HepG2 (cell line): ENCODE measurements at regions not wholly inside any gene's neighbourhood (a gene's known extent, or its start where the extent isn't known, plus 50 kb on each side); places are given as distances from the start of the nearest gene placed in this dataset.

Experiments
- ETV5 ChIP-seq: IDR thresholded peaks from 2 replicates; pipeline ENCODE4 v1.6.1; 2018; ENCODE audit warnings: missing biosample characterization, missing genetic modification reagents, inconsistent platforms, borderline replicate concordance
- FOSL2 ChIP-seq: sonication (generic); formaldehyde crosslinking; IDR thresholded peaks from 2 replicates; pipeline ENCODE4 v1.4.0; 2020; ENCODE audit warnings: missing genetic modification reagents
- FOXA3 ChIP-seq: IDR thresholded peaks from 2 replicates; pipeline ENCODE4 v1.6.1; 2016; ENCODE audit warnings: missing genetic modification reagents, missing compliant biosample characterization
- GABPA ChIP-seq, 2 experiments: IDR thresholded peaks; 2 replicates each; pipeline ENCODE4 v1.6.1; 2011 to 2016; ENCODE audit warnings: low read depth in 2 of 2, low read length in 1 of 2, missing biosample characterization in 1 of 2, missing genetic modification characterization in 1 of 2
- GABPB1 ChIP-seq: IDR thresholded peaks from 2 replicates; pipeline ENCODE4 v1.6.1; 2016; ENCODE audit warnings: mild to moderate bottlenecking, missing genetic modification reagents, moderate library complexity, missing compliant biosample characterization
- GTF2F1 ChIP-seq: fragments of 150-350 bp; IDR thresholded peaks from 2 replicates; pipeline ENCODE4 v1.6.1; 2014; ENCODE audit warnings: low read length
- HMG20A ChIP-seq: IDR thresholded peaks from 2 replicates; pipeline ENCODE4 v1.6.1; 2016; ENCODE audit warnings: borderline replicate concordance
- KDM5A ChIP-seq: fragments of 200-600 bp; sonication (generic); IDR thresholded peaks from 2 replicates; pipeline ENCODE4 v1.7.0; 2018; ENCODE audit warnings: antibody characterized with exemption, mild to moderate bottlenecking, low read length, borderline replicate concordance
- KLF16 ChIP-seq, 2 experiments: sonication (generic) in 1 of 2; formaldehyde crosslinking in 1 of 2; IDR thresholded peaks; 2 replicates each; pipeline versions ENCODE4 v1.6.1 to v1.8.0; 2016 to 2023; ENCODE audit warnings: missing genetic modification reagents in 2 of 2, missing compliant biosample characterization in 1 of 2
- NCOA5 ChIP-seq: sonication (generic); formaldehyde crosslinking; IDR thresholded peaks from 2 replicates; pipeline ENCODE4 v1.4.0; 2020; ENCODE audit warnings: missing genetic modification reagents
- PITX1 ChIP-seq: sonication (generic); formaldehyde crosslinking; IDR thresholded peaks from 2 replicates; pipeline ENCODE4 v1.5.1; 2020; ENCODE audit warnings: mild to moderate bottlenecking, missing genetic modification reagents
- RARA ChIP-seq: IDR thresholded peaks from 2 replicates; pipeline ENCODE4 v1.6.1; 2016; ENCODE audit warnings: missing genetic modification reagents, missing compliant biosample characterization
- RXRB ChIP-seq: IDR thresholded peaks from 2 replicates; pipeline ENCODE4 v1.6.1; 2016; ENCODE audit warnings: borderline replicate concordance, missing genetic modification reagents, missing compliant biosample characterization
- ZNF207 ChIP-seq: fragments of 450-650 bp; IDR thresholded peaks from 2 replicates; pipeline ENCODE4 v1.6.1; 2016; ENCODE audit warnings: antibody characterized with exemption, borderline replicate concordance
- ZNF644 ChIP-seq: IDR thresholded peaks from 2 replicates; pipeline ENCODE4 v1.6.1; 2016; ENCODE audit warnings: low read depth
- ZNF674 ChIP-seq: sonication (generic); formaldehyde crosslinking; IDR thresholded peaks from 2 replicates; pipeline ENCODE4 v1.5.0; 2020; ENCODE audit warnings: low read depth, mild to moderate bottlenecking, missing genetic modification reagents
- ZNF709 ChIP-seq: sonication (generic); formaldehyde crosslinking; IDR thresholded peaks from 2 replicates; pipeline ENCODE4 v1.5.0; 2020; ENCODE audit warnings: mild to moderate bottlenecking, missing genetic modification reagents
- ZNF749 ChIP-seq: sonication (generic); formaldehyde crosslinking; IDR thresholded peaks from 2 replicates; pipeline ENCODE4 v1.8.0; 2022; ENCODE audit warnings: mild to moderate bottlenecking, missing genetic modification reagents, moderate library complexity, borderline replicate concordance
- ZSCAN30 ChIP-seq: sonication (generic); formaldehyde crosslinking; IDR thresholded peaks from 2 replicates; pipeline ENCODE4 v1.5.0; 2020; ENCODE audit warnings: mild to moderate bottlenecking, missing genetic modification reagents
- TF ChIP-seq, protein P1 (sequence below): IDR thresholded peaks from 2 replicates; pipeline ENCODE4 v1.6.1; 2016; ENCODE audit warnings: low read depth
- TF ChIP-seq, protein P2 (sequence below): sonication (generic); formaldehyde crosslinking; IDR thresholded peaks from 2 replicates; pipeline ENCODE4 v1.4.0; 2020; ENCODE audit warnings: missing genetic modification reagents
- TF ChIP-seq, protein P3 (sequence below): sonication (generic); formaldehyde crosslinking; IDR thresholded peaks from 2 replicates; pipeline ENCODE4 v1.4.0; 2020; ENCODE audit warnings: missing genetic modification reagents, borderline replicate concordance
- TF ChIP-seq, protein P4 (sequence below): sonication (generic); formaldehyde crosslinking; IDR thresholded peaks from 2 replicates; pipeline ENCODE4 v1.8.0; 2022; ENCODE audit warnings: mild to moderate bottlenecking, missing genetic modification reagents
- TF ChIP-seq, protein P5 (sequence below): IDR thresholded peaks from 2 replicates; pipeline ENCODE4 v1.6.1; 2012; ENCODE audit warnings: inconsistent platforms

DNA sequence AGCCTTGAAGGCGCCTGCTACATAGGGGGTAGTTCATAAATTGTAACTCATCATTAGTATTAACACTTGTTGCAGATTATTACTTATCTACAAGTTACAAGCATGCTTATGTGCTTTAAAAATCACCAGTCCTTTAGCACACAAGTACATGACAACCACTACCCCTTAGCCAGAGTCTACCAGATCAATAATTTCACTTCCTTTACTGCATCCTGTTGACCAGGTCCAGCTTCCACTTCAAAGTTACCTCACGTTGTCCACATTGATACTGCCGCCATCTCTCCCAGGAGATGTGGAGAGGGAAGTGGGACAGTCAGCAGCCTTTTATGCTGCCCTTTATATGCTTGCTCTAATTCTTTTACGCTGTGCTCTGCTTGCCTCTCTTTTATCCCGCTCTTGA lies 231.3 kb upstream of the CXXC4 start (continued):
- TF ChIP-seq, protein P1, sequence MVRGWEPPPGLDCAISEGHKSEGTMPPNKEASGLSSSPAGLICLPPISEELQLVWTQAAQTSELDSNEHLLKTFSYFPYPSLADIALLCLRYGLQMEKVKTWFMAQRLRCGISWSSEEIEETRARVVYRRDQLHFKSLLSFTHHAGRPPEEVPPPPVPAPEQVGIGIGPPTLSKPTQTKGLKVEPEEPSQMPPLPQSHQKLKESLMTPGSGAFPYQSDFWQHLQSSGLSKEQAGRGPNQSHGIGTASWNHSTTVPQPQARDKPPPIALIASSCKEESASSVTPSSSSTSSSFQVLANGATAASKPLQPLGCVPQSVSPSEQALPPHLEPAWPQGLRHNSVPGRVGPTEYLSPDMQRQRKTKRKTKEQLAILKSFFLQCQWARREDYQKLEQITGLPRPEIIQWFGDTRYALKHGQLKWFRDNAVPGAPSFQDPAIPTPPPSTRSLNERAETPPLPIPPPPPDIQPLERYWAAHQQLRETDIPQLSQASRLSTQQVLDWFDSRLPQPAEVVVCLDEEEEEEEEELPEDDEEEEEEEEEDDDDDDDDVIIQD = peak; percentile 52; the same call in 1 of the 2 replicates
- TF ChIP-seq ZNF674 (CRISPR knock-in tag) (no peak), RXRB (peak; percentile 24; the same call in 1 of the 2 replicates), ZNF207 (no peak), ZNF749 (CRISPR knock-in tag) (no peak), KDM5A (no peak), ZSCAN30 (CRISPR knock-in tag) (no peak), GTF2F1 (no peak), HMG20A (CRISPR knock-in tag) (peak; percentile 26; the same call in 1 of the 2 replicates), ZNF644 (CRISPR knock-in tag) (peak; percentile 64; the same call in 1 of the 2 replicates), ZNF709 (CRISPR knock-in tag) (no peak), FOXA3 (CRISPR knock-in tag) (peak; percentile 55; the same call in 1 of the 2 replicates), NCOA5 (CRISPR knock-in tag) (no peak), GABPA (IDR thresholded peaks at IDR 0.05; ENCODE audit: low read depth, low read length) (no peak), GABPA (CRISPR knock-in tag; IDR thresholded peaks at IDR 0.05; ENCODE audit: low read depth) (peak; percentile 79), GABPB1 (CRISPR knock-in tag) (peak; percentile 40; the same call in 1 of the 2 replicates), ETV5 (CRISPR knock-in tag) (peak; percentile 91; the same call in 1 of the 2 replicates), KLF16 (CRISPR knock-in tag; IDR thresholded peaks at IDR 0.05) (0 out of 4 replicates have a peak, but pooled peaks of 1 of the 2 experiments have one; percentile 23), PITX1 (no peak), RARA (CRISPR knock-in tag) (peak; percentile 64; the same call in 1 of the 2 replicates), FOSL2 (0 out of 2 replicates have a peak, but pooled peaks have one; percentile 14)
- TF ChIP-seq, protein P2, sequence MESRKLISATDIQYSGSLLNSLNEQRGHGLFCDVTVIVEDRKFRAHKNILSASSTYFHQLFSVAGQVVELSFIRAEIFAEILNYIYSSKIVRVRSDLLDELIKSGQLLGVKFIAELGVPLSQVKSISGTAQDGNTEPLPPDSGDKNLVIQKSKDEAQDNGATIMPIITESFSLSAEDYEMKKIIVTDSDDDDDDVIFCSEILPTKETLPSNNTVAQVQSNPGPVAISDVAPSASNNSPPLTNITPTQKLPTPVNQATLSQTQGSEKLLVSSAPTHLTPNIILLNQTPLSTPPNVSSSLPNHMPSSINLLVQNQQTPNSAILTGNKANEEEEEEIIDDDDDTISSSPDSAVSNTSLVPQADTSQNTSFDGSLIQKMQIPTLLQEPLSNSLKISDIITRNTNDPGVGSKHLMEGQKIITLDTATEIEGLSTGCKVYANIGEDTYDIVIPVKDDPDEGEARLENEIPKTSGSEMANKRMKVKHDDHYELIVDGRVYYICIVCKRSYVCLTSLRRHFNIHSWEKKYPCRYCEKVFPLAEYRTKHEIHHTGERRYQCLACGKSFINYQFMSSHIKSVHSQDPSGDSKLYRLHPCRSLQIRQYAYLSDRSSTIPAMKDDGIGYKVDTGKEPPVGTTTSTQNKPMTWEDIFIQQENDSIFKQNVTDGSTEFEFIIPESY (CRISPR knock-in tag) = peak; percentile 37; the same call in 1 of the 2 replicates
- TF ChIP-seq, protein P3, sequence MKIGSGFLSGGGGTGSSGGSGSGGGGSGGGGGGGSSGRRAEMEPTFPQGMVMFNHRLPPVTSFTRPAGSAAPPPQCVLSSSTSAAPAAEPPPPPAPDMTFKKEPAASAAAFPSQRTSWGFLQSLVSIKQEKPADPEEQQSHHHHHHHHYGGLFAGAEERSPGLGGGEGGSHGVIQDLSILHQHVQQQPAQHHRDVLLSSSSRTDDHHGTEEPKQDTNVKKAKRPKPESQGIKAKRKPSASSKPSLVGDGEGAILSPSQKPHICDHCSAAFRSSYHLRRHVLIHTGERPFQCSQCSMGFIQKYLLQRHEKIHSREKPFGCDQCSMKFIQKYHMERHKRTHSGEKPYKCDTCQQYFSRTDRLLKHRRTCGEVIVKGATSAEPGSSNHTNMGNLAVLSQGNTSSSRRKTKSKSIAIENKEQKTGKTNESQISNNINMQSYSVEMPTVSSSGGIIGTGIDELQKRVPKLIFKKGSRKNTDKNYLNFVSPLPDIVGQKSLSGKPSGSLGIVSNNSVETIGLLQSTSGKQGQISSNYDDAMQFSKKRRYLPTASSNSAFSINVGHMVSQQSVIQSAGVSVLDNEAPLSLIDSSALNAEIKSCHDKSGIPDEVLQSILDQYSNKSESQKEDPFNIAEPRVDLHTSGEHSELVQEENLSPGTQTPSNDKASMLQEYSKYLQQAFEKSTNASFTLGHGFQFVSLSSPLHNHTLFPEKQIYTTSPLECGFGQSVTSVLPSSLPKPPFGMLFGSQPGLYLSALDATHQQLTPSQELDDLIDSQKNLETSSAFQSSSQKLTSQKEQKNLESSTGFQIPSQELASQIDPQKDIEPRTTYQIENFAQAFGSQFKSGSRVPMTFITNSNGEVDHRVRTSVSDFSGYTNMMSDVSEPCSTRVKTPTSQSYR (CRISPR knock-in tag) = no peak
- TF ChIP-seq, protein P4, sequence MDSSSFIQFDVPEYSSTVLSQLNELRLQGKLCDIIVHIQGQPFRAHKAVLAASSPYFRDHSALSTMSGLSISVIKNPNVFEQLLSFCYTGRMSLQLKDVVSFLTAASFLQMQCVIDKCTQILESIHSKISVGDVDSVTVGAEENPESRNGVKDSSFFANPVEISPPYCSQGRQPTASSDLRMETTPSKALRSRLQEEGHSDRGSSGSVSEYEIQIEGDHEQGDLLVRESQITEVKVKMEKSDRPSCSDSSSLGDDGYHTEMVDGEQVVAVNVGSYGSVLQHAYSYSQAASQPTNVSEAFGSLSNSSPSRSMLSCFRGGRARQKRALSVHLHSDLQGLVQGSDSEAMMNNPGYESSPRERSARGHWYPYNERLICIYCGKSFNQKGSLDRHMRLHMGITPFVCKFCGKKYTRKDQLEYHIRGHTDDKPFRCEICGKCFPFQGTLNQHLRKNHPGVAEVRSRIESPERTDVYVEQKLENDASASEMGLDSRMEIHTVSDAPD (CRISPR knock-in tag) = no peak
- TF ChIP-seq, protein P5, sequence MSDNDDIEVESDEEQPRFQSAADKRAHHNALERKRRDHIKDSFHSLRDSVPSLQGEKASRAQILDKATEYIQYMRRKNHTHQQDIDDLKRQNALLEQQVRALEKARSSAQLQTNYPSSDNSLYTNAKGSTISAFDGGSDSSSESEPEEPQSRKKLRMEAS = peak; percentile 43; the same call in 1 of the 2 replicates
